ENCODE measurements at regions not wholly inside any gene's neighbourhood (a gene's known extent, or its start where the extent isn't known, plus 50 kb on each side); places are given as distances from the start of the nearest gene placed in this dataset.

GRCh38 chr1:177830531-177831135, 139.2 kb downstream of the SEC16B start:
- Histone ChIP-seq H3K36me3 (replicated peaks in 1 of 2; ENCODE audit: control extremely low read depth in 1 of 2, control insufficient read depth in 1 of 2, extremely low read depth in 1 of 2, insufficient read depth in 2 of 2, low read length in 1 of 2) (no peaks in the 10 kb centered on the region), H4K20me1 (ENCODE audit: control insufficient read depth, insufficient read depth, low read length, poor library complexity, severe bottlenecking) (no peaks in the 10 kb centered on the region), H3K9me3 (ENCODE audit: control extremely low read depth in 1 of 3, control insufficient read depth in 2 of 3, insufficient read depth in 1 of 3, low read length in 2 of 3) (peaks cover 0 to 3% (median 0%) of the 10 kb centered on the region in 3 donors), H3K9ac (ENCODE audit: low read length) (no peak overlapping the region), H3K4me1 (ENCODE audit: control insufficient read depth in 2 of 2, insufficient read depth in 2 of 2, low read length in 2 of 2) (no peaks in the 10 kb centered on the region), H3K27ac (ENCODE audit: low read length in 2 of 2) (no peak overlapping the region), H2AFZ (ENCODE audit: insufficient read depth, low read depth, low read length, poor library complexity, severe bottlenecking) (no peak overlapping the region), H3K27me3 (replicated peaks in 1 of 4; ENCODE audit: control extremely low read depth in 1 of 4, control insufficient read depth in 3 of 4, insufficient read depth in 4 of 4, low read length in 3 of 4) (no peaks in the 10 kb centered on the region), H3K79me2 (ENCODE audit: control insufficient read depth, insufficient read depth, low read length) (no peaks in the 10 kb centered on the region), H3K4me2 (replicated peaks; ENCODE audit: low read depth, low read length, poor library complexity, severe bottlenecking) (no peak overlapping the region), H3K4me3 (ENCODE audit: control extremely low read depth in 1 of 5, extremely low read depth in 1 of 5, insufficient read depth in 1 of 5, low read depth in 2 of 5, low read length in 4 of 5) (no peak overlapping the region)
- intact Hi-C loops (cut with micrococcal nuclease) = no loop called here
- CTCF ChIA-PET = no interaction called here
- ATAC-seq (ENCODE audit: low read depth) = no peak
- TF ChIP-seq EZH2 (IDR thresholded peaks at IDR 0.05; ENCODE audit: borderline replicate concordance, insufficient read depth, low read depth, low read length, poor library complexity, severe bottlenecking) = no peak
- TF ChIP-seq CTCF (IDR thresholded peaks at IDR 0.05) = no peak
- Mint-ChIP-seq H3K4me3 (no peak overlapping the region), H3K27ac (no peak overlapping the region), H3K9me3 (ENCODE audit: insufficient read depth) (peaks cover 3% of the 10 kb centered on the region), H3K4me1 (no peaks in the 10 kb centered on the region), H3K27me3 (no peaks in the 10 kb centered on the region)
- no CpG with 5 or more reads among the region's 4 CpGs for WGBS (ENCODE audit: insufficient coverage)
- DNase-seq = no peak
- POLR2A ChIA-PET = no interaction called here

GRCh38 chr1:177825276-177825901, 144.5 kb downstream of the SEC16B start:
- ChIA-PET CTCF (no interaction called here), POLR2A (no interaction called here)
- peaks cover 4% of the 10 kb centered on the region for H3K27me3 Mint-ChIP-seq
- no peaks in the 10 kb centered on the region for H3K27me3 ChIP-seq (replicated peaks in 1 of 4; ENCODE audit: control extremely low read depth in 1 of 4, control insufficient read depth in 3 of 4, insufficient read depth in 4 of 4, low read length in 3 of 4)
- H3K4me1 ChIP-seq (ENCODE audit: control insufficient read depth in 2 of 2, insufficient read depth in 2 of 2, low read length in 2 of 2) = no peaks in the 10 kb centered on the region
- H3K9ac ChIP-seq (ENCODE audit: low read length) = no peak overlapping the region
- H3K4me2 ChIP-seq (replicated peaks; ENCODE audit: low read depth, low read length, poor library complexity, severe bottlenecking) = no peak overlapping the region
- no peaks in the 10 kb centered on the region for H3K9me3 Mint-ChIP-seq (ENCODE audit: insufficient read depth)
- intact Hi-C loops (cut with micrococcal nuclease) = no loop called here
- no peaks in the 10 kb centered on the region for H3K4me1 Mint-ChIP-seq
- 26% methylated on average over 5 of the region's 6 CpGs for WGBS (ENCODE audit: insufficient coverage)
- H2AFZ ChIP-seq (ENCODE audit: insufficient read depth, low read depth, low read length, poor library complexity, severe bottlenecking) = no peak overlapping the region
- H4K20me1 ChIP-seq (ENCODE audit: control insufficient read depth, insufficient read depth, low read length, poor library complexity, severe bottlenecking) = no peaks in the 10 kb centered on the region
- no peak overlapping the region for H3K27ac Mint-ChIP-seq
- ATAC-seq (ENCODE audit: low read depth) (no peak), DNase-seq (no peak)
- no peak overlapping the region for H3K4me3 Mint-ChIP-seq
- H3K36me3 ChIP-seq (replicated peaks in 1 of 2; ENCODE audit: control extremely low read depth in 1 of 2, control insufficient read depth in 1 of 2, extremely low read depth in 1 of 2, insufficient read depth in 2 of 2, low read length in 1 of 2) = no peaks in the 10 kb centered on the region
- no peak overlapping the region for H3K27ac ChIP-seq (ENCODE audit: low read length in 2 of 2)
- peaks cover 0 to 7% (median 0%) of the 10 kb centered on the region in 3 donors for H3K9me3 ChIP-seq (ENCODE audit: control extremely low read depth in 1 of 3, control insufficient read depth in 2 of 3, insufficient read depth in 1 of 3, low read length in 2 of 3)
- no peak overlapping the region for H3K4me3 ChIP-seq (ENCODE audit: control extremely low read depth in 1 of 5, extremely low read depth in 1 of 5, insufficient read depth in 1 of 5, low read depth in 2 of 5, low read length in 4 of 5)
- no peaks in the 10 kb centered on the region for H3K79me2 ChIP-seq (ENCODE audit: control insufficient read depth, insufficient read depth, low read length)
- no peak for TF ChIP-seq CTCF (IDR thresholded peaks at IDR 0.05)
- TF ChIP-seq EZH2 (IDR thresholded peaks at IDR 0.05; ENCODE audit: borderline replicate concordance, insufficient read depth, low read depth, low read length, poor library complexity, severe bottlenecking) = no peak

Measured in B cell (primary cell).